ENCODE measurements at regions not wholly inside any gene's neighbourhood (a gene's known extent, or its start where the extent isn't known, plus 50 kb on each side); places are given as distances from the start of the nearest gene placed in this dataset.

DNA sequence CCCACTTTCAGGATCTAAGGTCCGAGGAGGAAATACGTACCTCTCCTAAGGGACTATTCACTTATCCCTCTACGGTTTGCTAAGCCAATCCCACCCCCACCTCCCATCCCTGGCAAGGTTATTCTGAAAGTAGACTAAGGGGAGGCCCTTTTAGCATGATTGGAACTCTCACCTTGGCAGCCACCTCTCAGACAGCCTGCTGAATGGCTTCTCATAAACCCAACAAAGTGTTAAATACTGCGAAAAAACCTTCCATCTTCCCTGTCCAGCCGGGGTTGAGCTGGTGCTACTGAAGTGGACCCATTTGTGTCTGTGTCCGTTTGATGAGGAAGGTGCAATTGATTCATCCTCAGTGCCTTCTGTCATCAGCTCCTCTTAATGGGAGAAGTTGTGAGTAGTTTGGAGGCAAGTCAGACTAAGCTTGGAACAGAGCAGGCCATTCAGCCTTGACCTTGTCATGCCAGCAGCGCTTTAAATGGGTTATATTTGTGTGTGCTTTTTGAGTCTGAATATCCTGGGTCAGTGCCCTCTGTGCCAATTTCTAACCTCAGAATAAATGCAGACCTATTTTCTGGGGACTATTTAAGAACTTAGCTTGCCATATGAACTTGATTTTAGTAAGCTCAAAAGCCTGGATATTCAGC, 476.3 kb upstream of the ZNF608 start:
- H3K4me3 ChIP-seq (ENCODE audit: control insufficient read depth, low read depth, low read length), result no peak overlapping the region
- DNase-seq (ENCODE audit: low read depth), result no peak
- TF ChIP-seq, protein P1, sequence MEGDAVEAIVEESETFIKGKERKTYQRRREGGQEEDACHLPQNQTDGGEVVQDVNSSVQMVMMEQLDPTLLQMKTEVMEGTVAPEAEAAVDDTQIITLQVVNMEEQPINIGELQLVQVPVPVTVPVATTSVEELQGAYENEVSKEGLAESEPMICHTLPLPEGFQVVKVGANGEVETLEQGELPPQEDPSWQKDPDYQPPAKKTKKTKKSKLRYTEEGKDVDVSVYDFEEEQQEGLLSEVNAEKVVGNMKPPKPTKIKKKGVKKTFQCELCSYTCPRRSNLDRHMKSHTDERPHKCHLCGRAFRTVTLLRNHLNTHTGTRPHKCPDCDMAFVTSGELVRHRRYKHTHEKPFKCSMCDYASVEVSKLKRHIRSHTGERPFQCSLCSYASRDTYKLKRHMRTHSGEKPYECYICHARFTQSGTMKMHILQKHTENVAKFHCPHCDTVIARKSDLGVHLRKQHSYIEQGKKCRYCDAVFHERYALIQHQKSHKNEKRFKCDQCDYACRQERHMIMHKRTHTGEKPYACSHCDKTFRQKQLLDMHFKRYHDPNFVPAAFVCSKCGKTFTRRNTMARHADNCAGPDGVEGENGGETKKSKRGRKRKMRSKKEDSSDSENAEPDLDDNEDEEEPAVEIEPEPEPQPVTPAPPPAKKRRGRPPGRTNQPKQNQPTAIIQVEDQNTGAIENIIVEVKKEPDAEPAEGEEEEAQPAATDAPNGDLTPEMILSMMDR (conservative IDR thresholded peaks at IDR 0.05; ENCODE audit: control insufficient read depth, insufficient read depth, low read depth, low read length), result no peak

- no peak for DNase-seq (ENCODE audit: low read depth)
- no peak overlapping the region for H3K4me3 ChIP-seq (ENCODE audit: control insufficient read depth, low read depth, low read length)
- TF ChIP-seq, protein P1 (conservative IDR thresholded peaks at IDR 0.05; ENCODE audit: control insufficient read depth, insufficient read depth, low read depth, low read length), result no peak
These were observed 479.0 kb upstream of the ZNF608 start for GRCh38 chr5:125225424-125225823.

GRCh38 chr5:125226825-125227224, 480.4 kb upstream of the ZNF608 start:
- no peak for DNase-seq (ENCODE audit: low read depth)
- H3K4me3 ChIP-seq (ENCODE audit: control insufficient read depth, low read depth, low read length), result no peak overlapping the region
- TF ChIP-seq, protein P1 (conservative IDR thresholded peaks at IDR 0.05; ENCODE audit: control insufficient read depth, insufficient read depth, low read depth, low read length), result no peak

DNA sequence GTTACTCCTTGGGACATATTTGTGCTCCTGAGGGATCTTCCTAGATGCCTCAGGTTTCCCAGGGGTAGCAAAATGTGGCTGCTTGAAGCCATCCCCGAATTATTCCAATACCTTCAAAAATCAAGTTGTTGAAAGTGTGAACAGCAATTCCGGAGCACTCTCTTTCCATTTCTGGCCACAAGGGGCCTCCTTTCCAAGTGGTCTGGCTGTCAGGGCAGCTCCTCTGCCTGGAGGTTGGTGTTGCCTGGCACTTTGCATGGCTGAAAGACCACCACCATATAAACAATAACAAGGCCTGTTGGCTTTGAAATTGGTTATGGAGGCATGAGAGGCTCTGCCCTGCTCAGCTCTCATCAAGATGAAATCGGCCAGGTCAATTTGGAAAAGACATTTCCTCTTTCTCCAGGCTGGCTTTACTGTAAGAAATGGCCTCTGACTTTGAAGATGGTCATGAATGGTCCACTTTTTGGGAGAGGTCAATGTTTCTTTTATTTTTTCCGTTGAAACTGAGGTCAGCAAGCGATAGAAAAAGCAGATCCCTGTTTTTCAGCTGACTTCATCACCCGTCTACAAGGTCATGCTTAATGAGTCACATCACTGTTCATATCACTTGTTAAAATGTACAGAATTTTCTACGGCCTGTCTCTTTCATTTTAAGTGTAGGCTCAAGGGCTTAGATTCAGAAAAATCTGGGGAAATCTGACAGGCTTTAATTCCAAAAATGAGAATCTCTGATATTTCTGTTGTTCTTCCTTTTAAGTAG, 481.1 kb upstream of the ZNF608 start:
- no peak overlapping the region for H3K4me3 ChIP-seq (ENCODE audit: control insufficient read depth, low read depth, low read length)
- TF ChIP-seq, protein P1 (conservative IDR thresholded peaks at IDR 0.05; ENCODE audit: control insufficient read depth, insufficient read depth, low read depth, low read length), result peak; percentile 53
- DNase-seq (ENCODE audit: low read depth), result peak; percentile 25

DNA sequence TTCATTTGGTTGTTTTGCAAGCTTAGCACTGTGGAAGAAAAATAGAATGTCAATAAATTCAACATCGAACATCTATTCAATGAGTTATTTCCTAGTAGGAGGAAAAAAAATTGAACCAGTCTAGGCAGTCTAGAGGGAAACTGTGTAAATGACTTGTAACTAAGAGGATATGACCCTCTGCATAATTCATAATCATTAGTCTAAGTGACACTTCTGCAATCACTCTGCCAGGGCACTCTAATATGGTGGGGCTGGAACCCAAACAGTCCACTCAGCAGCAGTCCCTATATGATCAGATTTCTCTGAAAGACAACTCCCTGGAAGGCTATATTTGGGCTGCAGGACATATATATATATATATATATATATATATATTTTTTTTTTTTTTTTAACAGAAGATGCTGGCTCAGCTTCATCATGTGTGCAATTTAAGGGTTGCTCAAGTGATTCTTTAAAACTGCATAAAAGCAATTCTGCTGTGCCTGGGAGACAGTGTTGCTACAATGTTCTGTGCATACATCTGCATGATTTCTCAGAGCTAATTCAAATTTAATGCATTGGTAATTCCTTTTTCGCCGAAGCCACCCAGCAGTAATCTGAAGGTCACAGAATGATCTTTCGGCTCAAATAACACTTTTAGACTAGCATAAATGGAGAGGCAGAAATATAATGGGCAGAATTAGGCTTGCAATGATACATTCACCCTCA, 482.1 kb upstream of the ZNF608 start:
- H3K4me3 ChIP-seq (ENCODE audit: control insufficient read depth, low read depth, low read length), result no peak overlapping the region
- DNase-seq (ENCODE audit: low read depth), result no peak
- TF ChIP-seq, protein P1 (conservative IDR thresholded peaks at IDR 0.05; ENCODE audit: control insufficient read depth, insufficient read depth, low read depth, low read length), result no peak

DNA sequence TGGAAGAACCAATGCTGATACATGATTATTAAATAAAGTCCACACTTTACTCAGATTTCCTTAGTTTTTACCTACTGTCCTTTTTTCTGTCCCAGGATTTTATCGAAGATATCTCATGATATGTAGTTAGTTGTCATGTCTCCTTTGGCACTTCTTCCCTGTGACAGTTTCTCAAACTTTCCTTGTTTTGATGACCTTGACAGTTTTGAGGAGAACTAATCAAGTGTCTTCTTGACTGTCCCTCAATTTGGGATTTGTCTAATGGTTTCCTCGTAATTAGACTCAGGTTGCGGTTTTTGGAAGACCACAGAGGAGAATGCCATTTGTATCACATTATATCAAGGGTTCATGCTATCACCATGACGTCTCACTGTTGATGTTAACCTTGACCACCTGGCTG, 483.1 kb upstream of the ZNF608 start:
- DNase-seq (ENCODE audit: low read depth), result no peak
- TF ChIP-seq, protein P1 (conservative IDR thresholded peaks at IDR 0.05; ENCODE audit: control insufficient read depth, insufficient read depth, low read depth, low read length), result no peak
- H3K4me3 ChIP-seq (ENCODE audit: control insufficient read depth, low read depth, low read length), result no peak overlapping the region

Data from fibroblast of mammary gland (primary cell).